Mesenchymal stem cell (in vitro differentiated cells and primary cell): ENCODE measurements at regions not wholly inside any gene's neighbourhood (a gene's known extent, or its start where the extent isn't known, plus 50 kb on each side); places are given as distances from the start of the nearest gene placed in this dataset.
"Not testable (repeated sequence)": the region's sequence is repeated elsewhere in the genome, so short reads cannot be mapped to it uniquely, and the experiment has no call there.

Experiments used
- DNase-seq: peaks from one replicate; pipeline ENCODE4 v3.0.0-alpha.2; 2013
- H2AFZ ChIP-seq: one replicate; pipeline ENCODE4 v1.6.1; 2013; ENCODE audit warnings: low read depth, mild to moderate bottlenecking, control low read depth, inconsistent platforms, low read length, moderate library complexity
- H2AK5ac ChIP-seq: 2 replicates; pipeline ENCODE4 v1.6.1; 2013; ENCODE audit warnings: low read length, moderate library complexity, mild to moderate bottlenecking, inconsistent platforms; ENCODE audit not compliant: severe bottlenecking
- H2BK120ac ChIP-seq: one replicate; pipeline ENCODE4 v1.6.1; 2013; ENCODE audit warnings: low read depth, mild to moderate bottlenecking, inconsistent platforms, low read length, moderate library complexity
- H2BK12ac ChIP-seq, 2 experiments: one replicate each; pipeline ENCODE4 v1.6.1; 2013; ENCODE audit warnings: inconsistent platforms in 2 of 2, low read length in 2 of 2, mild to moderate bottlenecking in 2 of 2, moderate library complexity in 2 of 2, control low read depth in 1 of 2
- H2BK15ac ChIP-seq: one replicate; pipeline ENCODE4 v1.6.1; 2013; ENCODE audit warnings: mild to moderate bottlenecking, low read depth, inconsistent platforms; ENCODE audit not compliant: poor library complexity, severe bottlenecking
- H2BK5ac ChIP-seq: 2 replicates; pipeline ENCODE4 v1.6.1; 2013; ENCODE audit warnings: low read depth, mild to moderate bottlenecking, low read length, control low read depth, inconsistent platforms; ENCODE audit not compliant: poor library complexity, severe bottlenecking
- H3K14ac ChIP-seq, 2 experiments: one replicate each; pipeline ENCODE4 v1.6.1; 2013; ENCODE audit warnings: inconsistent platforms in 2 of 2, low read length in 2 of 2, control low read depth in 1 of 2, mild to moderate bottlenecking in 1 of 2, moderate library complexity in 1 of 2
- H3K18ac ChIP-seq, 2 experiments: one replicate each; pipeline ENCODE4 v1.6.1; 2013; ENCODE audit warnings: inconsistent platforms in 2 of 2, low read length in 2 of 2, control low read depth in 1 of 2, low read depth in 1 of 2, mild to moderate bottlenecking in 1 of 2
- H3K23ac ChIP-seq, 2 experiments: one replicate each; pipeline ENCODE4 v1.6.1; 2013; ENCODE audit warnings: inconsistent platforms in 2 of 2, low read length in 2 of 2, mild to moderate bottlenecking in 2 of 2, moderate library complexity in 2 of 2, control low read depth in 1 of 2
- H3K27ac ChIP-seq: 2 replicates; pipeline ENCODE4 v1.5.1; 2013; ENCODE audit warnings: mild to moderate bottlenecking, moderate library complexity, low read length, control low read depth, inconsistent platforms; ENCODE audit not compliant: poor library complexity, severe bottlenecking
- H3K27me3 ChIP-seq, 2 experiments: 2 replicates each; pipeline versions ENCODE4 v1.6.1 to v1.7.0; 2013; ENCODE audit warnings: low read length in 2 of 2, mild to moderate bottlenecking in 2 of 2, moderate library complexity in 2 of 2, control low read depth in 1 of 2, inconsistent platforms in 1 of 2; ENCODE audit not compliant: control insufficient read depth in 1 of 2, insufficient read depth in 1 of 2
- H3K36me3 ChIP-seq, 2 experiments: 2 replicates each; pipeline versions ENCODE4 v1.6.1 to v1.7.0; 2013; ENCODE audit warnings: low read length in 2 of 2, control low read depth in 1 of 2, inconsistent platforms in 1 of 2, low read depth in 1 of 2, mild to moderate bottlenecking in 1 of 2; ENCODE audit not compliant: insufficient read depth in 2 of 2, control insufficient read depth in 1 of 2
- H3K4ac ChIP-seq, 2 experiments: one replicate each; pipeline ENCODE4 v1.6.1; 2013; ENCODE audit warnings: inconsistent platforms in 2 of 2, low read length in 2 of 2, mild to moderate bottlenecking in 2 of 2, moderate library complexity in 2 of 2, control low read depth in 1 of 2, low read depth in 1 of 2
- H3K4me1 ChIP-seq: 2 replicates; pipeline ENCODE4 v1.6.1; 2013; ENCODE audit warnings: low read depth, low read length, control low read depth; ENCODE audit not compliant: control insufficient read depth, insufficient read depth
- H3K4me2 ChIP-seq: 2 replicates; pipeline ENCODE4 v1.6.1; 2013; ENCODE audit warnings: low read length, mild to moderate bottlenecking, inconsistent platforms; ENCODE audit not compliant: poor library complexity, severe bottlenecking
- H3K4me3 ChIP-seq, 2 experiments: 2 replicates each; pipeline versions ENCODE4 v1.5.1 to v1.7.0; 2013; ENCODE audit warnings: low read length in 2 of 2, mild to moderate bottlenecking in 2 of 2, control low read depth in 1 of 2, low read depth in 1 of 2; ENCODE audit not compliant: insufficient read depth in 1 of 2
- H3K79me1 ChIP-seq: replicated peaks from 2 replicates; pipeline ENCODE4 v1.6.1; 2013; ENCODE audit warnings: mild to moderate bottlenecking, control low read depth, low read length, inconsistent platforms; ENCODE audit not compliant: poor library complexity, severe bottlenecking
- H3K9ac ChIP-seq: 2 replicates; pipeline ENCODE4 v1.7.0; 2013; ENCODE audit warnings: mild to moderate bottlenecking, low read length, moderate library complexity
- H3K9me3 ChIP-seq: 2 replicates; pipeline ENCODE4 v1.7.0; 2013; ENCODE audit warnings: mild to moderate bottlenecking, low read length; ENCODE audit not compliant: control insufficient read depth
- H4K8ac ChIP-seq: one replicate; pipeline ENCODE4 v1.6.1; 2013; ENCODE audit warnings: inconsistent platforms, mild to moderate bottlenecking, low read length, moderate library complexity
- H4K91ac ChIP-seq: one replicate; pipeline ENCODE4 v1.6.1; 2013; ENCODE audit warnings: mild to moderate bottlenecking, low read length, inconsistent platforms
- WGBS: methylation state at CpG from one replicate; pipeline ENCODE4 v1.1.7; 2013; ENCODE audit warnings: mixed read lengths; 5-methylcytosine and 5-hydroxymethylcytosine counted together

DNA sequence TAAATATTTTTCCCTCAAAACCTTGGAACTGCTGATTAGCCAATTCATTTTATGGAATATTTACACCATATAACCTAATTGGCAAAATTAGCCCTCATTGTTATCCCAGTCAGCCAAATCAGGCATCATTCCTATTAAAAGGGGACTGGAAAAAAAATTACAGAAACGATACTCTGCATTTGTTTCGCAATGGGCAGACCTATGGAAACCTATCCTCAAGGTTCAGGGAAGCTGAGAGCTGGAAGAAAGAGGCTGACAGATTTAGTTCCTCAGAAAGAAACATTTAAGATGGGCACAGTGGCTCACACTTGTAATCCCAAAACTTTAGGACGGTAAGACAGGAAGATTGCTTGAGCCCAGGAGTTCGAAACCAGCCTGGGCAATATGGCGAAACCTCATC lies 85.6 kb upstream of the RPH3AL start:
- H3K18ac ChIP-seq = no peak overlapping the region
- no peak overlapping the region for H3K4me3 ChIP-seq

DNA sequence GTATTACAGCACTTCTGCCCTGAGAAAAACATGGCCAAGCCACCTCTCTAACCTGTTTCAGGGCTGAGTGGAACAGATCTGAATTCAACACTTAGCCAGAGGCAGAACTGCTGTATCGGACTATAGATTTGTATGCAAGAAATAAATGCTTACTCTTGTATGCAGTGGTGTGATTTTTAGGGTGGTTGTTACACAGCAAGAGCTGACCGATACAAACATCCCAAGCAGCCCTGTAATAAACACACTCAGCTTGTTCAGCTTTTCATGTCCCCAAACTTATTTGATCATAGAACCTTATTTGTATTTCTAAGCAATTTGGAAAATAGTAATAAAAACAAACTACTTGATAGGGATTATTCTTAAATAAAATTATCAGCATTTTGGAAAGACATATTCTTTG lies 84.9 kb upstream of the RPH3AL start:
- H3K4me1 ChIP-seq = no peaks in the 10 kb centered on the region
- H3K9me3 ChIP-seq = peaks cover 7% of the 10 kb centered on the region
- H2BK12ac ChIP-seq = no peak overlapping the region
- no peak for DNase-seq
- peaks cover 11% of the 10 kb centered on the region for H3K79me1 ChIP-seq
- H3K27me3 ChIP-seq = no peaks in the 10 kb centered on the region
- no CpG with 5 or more reads among the region's 2 CpGs for WGBS
- no peak overlapping the region for H3K14ac ChIP-seq
- no peak overlapping the region for H3K4me3 ChIP-seq
- H3K4me2 ChIP-seq = no peak overlapping the region
- H3K4ac ChIP-seq = no peak overlapping the region
- H3K18ac ChIP-seq = no peak overlapping the region
- no peak overlapping the region for H2BK120ac ChIP-seq
- H3K36me3 ChIP-seq = peaks cover 0 to 23% of the 10 kb centered on the region in 2 experiments
- H2AK5ac ChIP-seq = no peak overlapping the region
- H3K23ac ChIP-seq = no peak overlapping the region
- no peak overlapping the region for H4K91ac ChIP-seq
- no peak overlapping the region for H2BK5ac ChIP-seq
- no peak overlapping the region for H3K9ac ChIP-seq
- H3K27ac ChIP-seq = no peak overlapping the region
- H2AFZ ChIP-seq = no peak overlapping the region
- H4K8ac ChIP-seq = no peak overlapping the region
- no peak overlapping the region for H2BK15ac ChIP-seq

More for the DNA sequence above, 85.6 kb upstream of the RPH3AL start:
- Histone ChIP-seq H2AFZ (no peak overlapping the region), H3K36me3 (peaks cover 0 to 30% of the 10 kb centered on the region in 2 experiments), H3K23ac (no peak overlapping the region), H3K14ac (no peak overlapping the region), H3K4me2 (no peak overlapping the region), H2AK5ac (no peak overlapping the region), H2BK5ac (no peak overlapping the region), H2BK15ac (no peak overlapping the region), H2BK12ac (no peak overlapping the region), H4K8ac (no peak overlapping the region), H3K9ac (no peak overlapping the region), H3K4me1 (peaks cover 3% of the 10 kb centered on the region), H3K27me3 (no peaks in the 10 kb centered on the region), H4K91ac (no peak overlapping the region), H3K27ac (no peak overlapping the region), H3K4ac (no peak overlapping the region), H3K79me1 (peaks cover 16% of the 10 kb centered on the region), H3K9me3 (peaks cover 7% of the 10 kb centered on the region), H2BK120ac (no peak overlapping the region)
- 87% methylated on average over 4 of the region's 5 CpGs for WGBS
- DNase-seq = no peak

DNA sequence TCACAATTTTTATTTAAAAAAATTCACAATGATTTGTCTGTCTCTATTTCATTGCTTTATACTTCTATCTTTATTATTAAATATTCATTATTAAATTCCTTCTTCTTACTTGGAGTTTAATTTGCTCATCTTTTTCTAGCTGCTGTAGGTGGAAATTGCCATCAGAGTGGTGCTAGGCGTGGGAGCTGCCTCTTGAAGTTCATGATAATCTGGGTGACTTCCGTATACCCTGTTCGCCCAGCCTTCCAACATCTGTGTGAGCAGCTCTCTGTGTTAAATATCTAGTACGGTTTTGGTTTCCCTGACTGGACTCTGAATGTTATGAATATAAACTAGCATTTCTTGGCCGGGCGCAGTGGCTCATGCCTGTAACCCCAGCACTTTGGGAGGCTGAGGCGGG lies 84.0 kb upstream of the RPH3AL start:
- Histone ChIP-seq H2BK5ac (no peak overlapping the region), H3K9me3 (peaks cover 7% of the 10 kb centered on the region), H3K79me1 (peaks cover 7% of the 10 kb centered on the region), H3K27me3 (no peaks in the 10 kb centered on the region), H3K18ac (no peak overlapping the region), H3K36me3 (peaks cover 0 to 15% of the 10 kb centered on the region in 2 experiments), H2BK120ac (no peak overlapping the region), H3K4me2 (no peak overlapping the region), H3K14ac (no peak overlapping the region), H2BK12ac (no peak overlapping the region), H4K8ac (no peak overlapping the region), H3K23ac (no peak overlapping the region), H3K4me3 (no peak overlapping the region), H4K91ac (no peak overlapping the region), H2BK15ac (no peak overlapping the region), H3K9ac (no peak overlapping the region), H2AFZ (no peak overlapping the region), H2AK5ac (no peak overlapping the region), H3K4ac (no peak overlapping the region), H3K4me1 (no peaks in the 10 kb centered on the region), H3K27ac (no peak overlapping the region)
- WGBS = 83% methylated on average over 7 of the region's 7 CpGs
- no peak for DNase-seq

DNA sequence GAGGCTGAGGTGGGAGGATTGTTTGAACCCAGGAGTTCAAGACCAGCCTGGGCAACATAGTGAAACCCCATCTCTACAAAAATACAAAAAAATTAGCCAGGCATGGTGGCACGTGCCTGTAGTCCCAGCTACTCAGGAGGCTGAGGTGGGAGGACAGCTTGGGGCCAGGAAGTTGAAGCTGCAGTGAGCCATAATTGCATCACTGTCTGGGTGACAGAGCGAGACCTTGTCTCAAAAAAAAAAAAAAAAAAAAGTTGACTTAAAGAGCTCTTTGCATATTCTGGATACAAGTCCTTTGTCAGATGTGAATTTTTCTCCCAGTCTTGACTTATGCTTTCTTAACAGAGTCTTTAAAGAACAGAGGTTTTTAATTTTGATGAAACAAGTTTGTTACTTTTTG lies 79.9 kb upstream of the RPH3AL start:
- H3K4me1 ChIP-seq, H3K4me3 ChIP-seq, H4K8ac ChIP-seq, H3K9ac ChIP-seq, H3K4ac ChIP-seq, H2BK120ac ChIP-seq, H3K9me3 ChIP-seq, H3K36me3 ChIP-seq, H2AK5ac ChIP-seq, H3K23ac ChIP-seq, H3K27ac ChIP-seq, DNase-seq, H2AFZ ChIP-seq, H3K4me2 ChIP-seq, H3K79me1 ChIP-seq, H3K27me3 ChIP-seq, H3K14ac ChIP-seq, H4K91ac ChIP-seq, H2BK12ac ChIP-seq, H3K18ac ChIP-seq, H2BK15ac ChIP-seq, H2BK5ac ChIP-seq: not testable (repeated sequence)
- 78% methylated on average over 1 of the region's 2 CpGs for WGBS
